H1 (cell line): ENCODE measurements at regions not wholly inside any gene's neighbourhood (a gene's known extent, or its start where the extent isn't known, plus 50 kb on each side); places are given as distances from the start of the nearest gene placed in this dataset.

Experiments used
- CTCF ChIA-PET: fragments of 300-600 bp; sonication (Branson Sonifier 250); formaldehyde crosslinking; loops from one replicate; lab custom pipeline; 2021; ENCODE audit not compliant: partially characterized antibody; lab: Charles Lee
- POLR2A ChIA-PET: fragments of 300-600 bp; sonication (Branson Sonifier 250); formaldehyde crosslinking; loops from one replicate; lab custom pipeline; 2021; ENCODE audit warnings: inconsistent platforms; ENCODE audit not compliant: partially characterized antibody; lab: Charles Lee
- DNase-seq, 2 experiments: peaks; one replicate each; pipeline versions ENCODE4 v3.0.0 to v3.0.0-alpha.2; 2010 to 2022; ENCODE audit warnings: low spot score in 2 of 2, low read depth in 1 of 2, mixed read lengths in 1 of 2
- FAIRE-seq: peaks from 2 replicates; lab custom pipeline; 2011; peaks lifted over from hg19 to GRCh38; lab: Jason Lieb, UNC
- H2AFZ ChIP-seq: 2 replicates; pipeline ENCODE4 v1.8.1; 2012; ENCODE audit warnings: low read length, inconsistent platforms
- H2AK5ac ChIP-seq: 2 replicates; pipeline ENCODE4 v1.6.1; 2013; ENCODE audit warnings: low read depth, low read length
- H2BK120ac ChIP-seq: replicated peaks from 2 replicates; pipeline ENCODE3; 2013; ENCODE audit warnings: low read depth, low read length, inconsistent platforms
- H2BK12ac ChIP-seq: 2 replicates; pipeline ENCODE4 v1.6.1; 2013; ENCODE audit warnings: low read depth, low read length
- H2BK15ac ChIP-seq: 2 replicates; pipeline ENCODE4 v1.6.1; 2013; ENCODE audit warnings: low read length
- H2BK20ac ChIP-seq: 2 replicates; pipeline ENCODE4 v1.6.1; 2013; ENCODE audit warnings: low read length
- H2BK5ac ChIP-seq: 2 replicates; pipeline ENCODE4 v1.6.1; 2013; ENCODE audit warnings: low read depth, low read length
- H3K14ac ChIP-seq: 2 replicates; pipeline ENCODE4 v1.6.1; 2013; ENCODE audit warnings: inconsistent platforms; ENCODE audit not compliant: insufficient read length
- H3K18ac ChIP-seq: 2 replicates; pipeline ENCODE4 v1.6.1; 2013; ENCODE audit warnings: low read length; ENCODE audit errors: extremely low read depth
- H3K23ac ChIP-seq: 2 replicates; pipeline ENCODE4 v1.6.1; 2013; ENCODE audit warnings: inconsistent platforms; ENCODE audit not compliant: insufficient read length
- H3K23me2 ChIP-seq: 2 replicates; pipeline ENCODE4 v1.6.1; 2013; ENCODE audit warnings: low read depth, low read length
- H3K27ac ChIP-seq: 2 replicates; pipeline ENCODE4 v1.6.1; 2011; ENCODE audit warnings: low read depth, low read length, inconsistent platforms
- H3K27me3 ChIP-seq, 4 experiments: replicated peaks in 1 of 4; 1 replicate in 1 of 4; 2 replicates in 3 of 4; pipeline versions ENCODE4 v1.6.1 to v1.8.1; 2011 to 2013; ENCODE audit warnings: low read length in 3 of 4, mild to moderate bottlenecking in 3 of 4, inconsistent platforms in 2 of 4, mixed read lengths in 2 of 4, moderate library complexity in 1 of 4; ENCODE audit not compliant: control insufficient read depth in 3 of 4, insufficient read depth in 3 of 4; ENCODE audit errors: extremely low read depth in 1 of 4
- H3K36me3 ChIP-seq, 4 experiments: 2 replicates each; pipeline versions ENCODE4 v1.6.1 to v1.8.1; 2011 to 2013; ENCODE audit warnings: mild to moderate bottlenecking in 4 of 4, low read length in 3 of 4, moderate library complexity in 2 of 4, control low read depth in 1 of 4, inconsistent platforms in 1 of 4; ENCODE audit not compliant: insufficient read depth in 4 of 4, control insufficient read depth in 2 of 4
- H3K4ac ChIP-seq: replicated peaks from 2 replicates; pipeline ENCODE3; 2013; ENCODE audit warnings: low read length, low read depth, mixed read lengths, inconsistent platforms; ENCODE audit not compliant: insufficient read length
- H3K4me1 ChIP-seq, 4 experiments: replicated peaks in 1 of 4; 1 replicate in 1 of 4; 2 replicates in 3 of 4; pipeline versions ENCODE4 v1.6.1 to v1.8.1; 2011 to 2013; ENCODE audit warnings: low read length in 3 of 4, inconsistent platforms in 2 of 4, mixed read lengths in 1 of 4; ENCODE audit not compliant: insufficient read depth in 4 of 4, control insufficient read depth in 3 of 4
- H3K4me2 ChIP-seq, 2 experiments: 2 replicates each; pipeline versions ENCODE4 v1.6.1 to v1.8.1; 2011 to 2013; ENCODE audit warnings: low read depth in 2 of 2, low read length in 2 of 2, control low read depth in 1 of 2, inconsistent platforms in 1 of 2, mild to moderate bottlenecking in 1 of 2; ENCODE audit not compliant: insufficient read depth in 1 of 2
- H3K4me3 ChIP-seq, 4 experiments: fragments of 200-600, 300-600 bp in 1 of 4; sonication (generic), shearing (Covaris generic), sonication (Bioruptor Twin) in 1 of 4; 2 replicates each; pipeline versions ENCODE4 v1.5.1 to v1.8.1; 2011 to 2016; ENCODE audit warnings: low read length in 4 of 4, low read depth in 3 of 4, control low read depth in 2 of 4, inconsistent platforms in 2 of 4, mild to moderate bottlenecking in 2 of 4, mixed read lengths in 1 of 4, moderate library complexity in 1 of 4; ENCODE audit not compliant: insufficient read depth in 2 of 4; ENCODE audit errors: extremely low read depth in 1 of 4
- H3K56ac ChIP-seq: replicated peaks from 2 replicates; pipeline ENCODE3; 2013; ENCODE audit warnings: low read depth, mild to moderate bottlenecking, mixed read lengths, low read length, inconsistent platforms; ENCODE audit not compliant: insufficient read length
- H3K79me1 ChIP-seq: 2 replicates; pipeline ENCODE4 v1.6.1; 2013; ENCODE audit warnings: low read depth, low read length, control low read depth
- H3K79me2 ChIP-seq, 2 experiments: 2 replicates each; pipeline versions ENCODE4 v1.6.1 to v1.8.1; 2012 to 2013; ENCODE audit warnings: low read length in 2 of 2, mild to moderate bottlenecking in 2 of 2, inconsistent platforms in 1 of 2; ENCODE audit not compliant: insufficient read depth in 2 of 2, control insufficient read depth in 1 of 2
- H3K9ac ChIP-seq, 4 experiments: replicated peaks in 1 of 4; 1 replicate in 1 of 4; 2 replicates in 3 of 4; pipeline versions ENCODE4 v1.6.1 to v1.8.1; 2011 to 2013; ENCODE audit warnings: low read depth in 3 of 4, low read length in 3 of 4, control low read depth in 2 of 4, mild to moderate bottlenecking in 2 of 4, moderate library complexity in 2 of 4, inconsistent platforms in 1 of 4; ENCODE audit errors: extremely low read depth in 1 of 4
- H3K9me3 ChIP-seq, 2 experiments: 2 replicates each; pipeline versions ENCODE4 v1.6.1 to v1.8.1; 2012 to 2013; ENCODE audit warnings: mild to moderate bottlenecking in 2 of 2, moderate library complexity in 2 of 2, control low read depth in 1 of 2, inconsistent platforms in 1 of 2, low read depth in 1 of 2, low read length in 1 of 2, mixed read lengths in 1 of 2; ENCODE audit not compliant: insufficient read depth in 2 of 2
- H4K20me1 ChIP-seq, 2 experiments: replicated peaks in 1 of 2; 2 replicates each; pipeline versions ENCODE3 to v1.8.1; 2011 to 2013; ENCODE audit warnings: inconsistent platforms in 2 of 2, low read length in 2 of 2, mild to moderate bottlenecking in 1 of 2; ENCODE audit not compliant: insufficient read depth in 2 of 2, control insufficient read depth in 1 of 2
- H4K5ac ChIP-seq: 2 replicates; pipeline ENCODE4 v1.6.1; 2013; ENCODE audit warnings: low read length, low read depth, mixed read lengths, inconsistent platforms; ENCODE audit not compliant: insufficient read length
- H4K8ac ChIP-seq: 2 replicates; pipeline ENCODE4 v1.8.0; 2013; ENCODE audit warnings: mild to moderate bottlenecking, moderate library complexity, low read length, inconsistent platforms; ENCODE audit not compliant: insufficient read depth; ENCODE audit errors: extremely low read depth
- H4K91ac ChIP-seq: replicated peaks from 2 replicates; pipeline ENCODE3; 2013; ENCODE audit warnings: low read length, mixed read lengths, inconsistent platforms; ENCODE audit not compliant: insufficient read length
- CEBPB ChIP-seq: IDR thresholded peaks from 2 replicates; pipeline ENCODE4 v1.6.1; 2012; ENCODE audit warnings: low read depth, low read length
- JUN ChIP-seq: IDR thresholded peaks from 2 replicates; pipeline ENCODE4 v1.6.1; 2011; ENCODE audit warnings: low read depth, mild to moderate bottlenecking, improper control_type of control experiment, low read length
- POLR2A ChIP-seq, 2 experiments: IDR thresholded peaks; 1 replicate in 1 of 2; 2 replicates in 1 of 2; pipeline ENCODE4 v1.6.1; 2011; ENCODE audit warnings: low read depth in 2 of 2, low read length in 2 of 2, mild to moderate bottlenecking in 2 of 2; ENCODE audit errors: control extremely low read depth in 1 of 2
- POLR2AphosphoS5 ChIP-seq: IDR thresholded peaks from 2 replicates; pipeline ENCODE4 v1.6.1; 2011; ENCODE audit warnings: low read depth, low read length
- RNF2 ChIP-seq: fragments of 200-900, 300-1000 bp; sonication (generic); IDR thresholded peaks from 2 replicates; pipeline ENCODE4 v1.7.1; 2016; ENCODE audit warnings: borderline replicate concordance, low read depth, mild to moderate bottlenecking, antibody characterized with exemption, low read length; ENCODE audit not compliant: poor library complexity, severe bottlenecking; ENCODE audit errors: missing control alignments
- RXRA ChIP-seq: IDR thresholded peaks from 2 replicates; pipeline ENCODE4 v1.6.1; 2011; ENCODE audit warnings: low read depth, mild to moderate bottlenecking, low read length, moderate library complexity; ENCODE audit not compliant: insufficient read depth
- SIN3A ChIP-seq, 2 experiments: IDR thresholded peaks in 1 of 2; conservative IDR thresholded peaks in 1 of 2; 2 replicates each; pipeline ENCODE4 v1.6.1; 2011 to 2012; ENCODE audit warnings: low read length in 2 of 2, improper control_type of control experiment in 1 of 2, low read depth in 1 of 2, mild to moderate bottlenecking in 1 of 2
- SUZ12 ChIP-seq: fragments of 200-600 bp; sonication (generic); IDR thresholded peaks from 2 replicates; pipeline ENCODE4 v1.6.1; 2012; ENCODE audit warnings: mild to moderate bottlenecking, inconsistent platforms, low read length, moderate library complexity, mixed read lengths
- TAF7 ChIP-seq: optimal IDR thresholded peaks from 2 replicates; pipeline ENCODE3; 2011; ENCODE audit warnings: low read depth, mild to moderate bottlenecking, inconsistent platforms, low read length, moderate library complexity, borderline replicate concordance
- WGBS, 2 experiments: shearing (Covaris generic) in 1 of 2; methylation state at CpG; one replicate each; pipeline versions ENCODE4 v1.1.6 to v1.1.7; 2013 to 2015; ENCODE audit warnings: low lambda C conversion rate in 2 of 2, mixed read lengths in 2 of 2, inconsistent platforms in 1 of 2, low coverage in 1 of 2, missing lambda C conversion rate in 1 of 2; ENCODE audit not compliant: insufficient replicate concordance in 2 of 2, insufficient coverage in 1 of 2, insufficient read length in 1 of 2; ENCODE audit errors: extremely low coverage in 1 of 2, missing lambda C conversion rate in 1 of 2; 5-methylcytosine and 5-hydroxymethylcytosine counted together

DNA sequence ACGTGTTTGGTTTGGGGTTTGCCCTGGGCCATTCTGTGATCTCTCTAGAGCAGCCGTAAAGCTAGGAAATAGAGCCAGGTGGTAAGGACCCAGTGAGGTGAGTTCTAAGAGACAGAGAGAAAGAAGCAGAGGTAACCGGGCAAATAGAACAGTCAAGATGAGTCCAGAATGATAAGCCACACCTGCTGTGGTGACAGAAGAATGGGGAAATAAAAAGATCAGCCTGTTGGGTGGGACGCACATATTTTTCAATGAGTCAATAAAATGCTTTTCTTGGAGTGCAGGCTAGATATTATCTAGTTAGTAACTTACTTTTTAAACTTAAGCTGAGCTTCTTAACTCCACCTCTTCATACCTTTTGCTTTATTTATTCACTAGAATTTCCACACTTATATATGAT is 135.0 kb downstream of the NFKBIZ start:
- Histone ChIP-seq H3K79me1 (no peaks in the 10 kb centered on the region), H3K9ac (no peak overlapping the region), H3K14ac (no peak overlapping the region), H2AFZ (no peak overlapping the region), H3K4ac (no peak overlapping the region), H4K5ac (no peak overlapping the region), H3K27me3 (no peaks in the 10 kb centered on the region), H3K18ac (no peak overlapping the region), H3K27ac (no peak overlapping the region), H4K8ac (no peak overlapping the region), H3K56ac (no peak overlapping the region), H2BK5ac (no peak overlapping the region), H3K4me2 (no peak overlapping the region), H4K20me1 (no peaks in the 10 kb centered on the region), H2BK12ac (no peak overlapping the region), H2BK20ac (no peak overlapping the region), H2BK120ac (no peak overlapping the region), H3K9me3 (no peaks in the 10 kb centered on the region), H3K4me3 (no peak overlapping the region), H4K91ac (no peak overlapping the region), H2BK15ac (no peak overlapping the region), H3K36me3 (no peaks in the 10 kb centered on the region), H3K4me1 (no peaks in the 10 kb centered on the region), H3K23me2 (no peaks in the 10 kb centered on the region; the same call in 1 of the 2 replicates), H3K79me2 (no peaks in the 10 kb centered on the region), H3K23ac (no peak overlapping the region), H2AK5ac (no peak overlapping the region)
- FAIRE-seq (no peak), DNase-seq (no peak)
- 82% methylated on average over 4 of the region's 4 CpGs; no CpG with 5 or more reads in 1 of the 2 experiments for WGBS, 2 experiments
- CTCF ChIA-PET, result interaction anchor here (0.9 kb wide), 1 partner anchor 12 kb away, joined by 3 read pairs; no protein-coding TSS in a partner anchor
- POLR2A ChIA-PET, result no interaction called here
- TF ChIP-seq SUZ12 (no peak), RNF2 (no peak), POLR2AphosphoS5 (no peak), CEBPB (no peak), SIN3A (conservative IDR thresholded peaks at IDR 0.05 in 1 of 2, IDR thresholded peaks at IDR 0.05 in 1 of 2; ENCODE audit: low read depth in 1 of 2, low read length in 2 of 2) (no peak), JUN (no peak), POLR2A (IDR thresholded peaks at IDR 0.05; ENCODE audit: control extremely low read depth in 1 of 2, low read depth in 2 of 2, low read length in 2 of 2) (no peak), RXRA (no peak), TAF7 (no peak)
